GM12891 (cell line): ENCODE measurements at regions not wholly inside any gene's neighbourhood (a gene's known extent, or its start where the extent isn't known, plus 50 kb on each side); places are given as distances from the start of the nearest gene placed in this dataset.

ENCODE experiments used
- DNase-seq: peaks from one replicate; pipeline ENCODE4 v3.0.0; 2011; ENCODE audit warnings: low spot score; ENCODE audit not compliant: insufficient read length
- FAIRE-seq: peaks from 2 replicates; lab custom pipeline; 2011; peaks lifted over from hg19 to GRCh38; lab: Jason Lieb, UNC
- PAX5 ChIP-seq: IDR thresholded peaks from 2 replicates; pipeline ENCODE4 v1.6.1; 2011; ENCODE audit warnings: low read length, moderate library complexity, mild to moderate bottlenecking; ENCODE audit not compliant: insufficient read depth, severe bottlenecking
- POLR2A ChIP-seq: IDR thresholded peaks from 2 replicates; pipeline ENCODE4 v1.6.1; 2011; ENCODE audit warnings: low read depth, low read length, control low read depth
- POLR2AphosphoS5 ChIP-seq: IDR thresholded peaks from 2 replicates; pipeline ENCODE4 v1.6.1; 2011; ENCODE audit warnings: low read depth, low read length, control low read depth
- POU2F2 ChIP-seq: IDR thresholded peaks from 2 replicates; pipeline ENCODE4 v1.6.1; 2011; ENCODE audit warnings: low read depth, mild to moderate bottlenecking, control low read depth, low read length, moderate library complexity
- SPI1 ChIP-seq: IDR thresholded peaks from 2 replicates; pipeline ENCODE4 v1.6.1; 2011; ENCODE audit warnings: low read depth, low read length, control low read depth
- TAF1 ChIP-seq: IDR thresholded peaks from 2 replicates; pipeline ENCODE4 v1.6.1; 2011; ENCODE audit warnings: low read depth, low read length, control low read depth

GRCh38 chr2:66318009-66318561 is 116.8 kb upstream of the MEIS1 start:
- DNase-seq (no peak), FAIRE-seq (no peak)
- TF ChIP-seq POLR2A (no peak), TAF1 (no peak), POLR2AphosphoS5 (no peak), PAX5 (no peak), POU2F2 (no peak), SPI1 (no peak)

GRCh38 chr2:66317268-66317890 is 117.5 kb upstream of the MEIS1 start:
- TF ChIP-seq POLR2A (no peak), PAX5 (no peak), SPI1 (no peak), POU2F2 (no peak), TAF1 (no peak), POLR2AphosphoS5 (no peak)
- DNase-seq (no peak), FAIRE-seq (no peak)

GRCh38 chr2:66306483-66306882 is 128.4 kb upstream of the MEIS1 start:
- no peak for TF ChIP-seq POLR2AphosphoS5
- TF ChIP-seq POLR2A, result no peak
- no peak for TF ChIP-seq POU2F2
- no peak for TF ChIP-seq PAX5
- no peak for TF ChIP-seq SPI1
- no peak for TF ChIP-seq TAF1
- DNase-seq (no peak), FAIRE-seq (no peak)

GRCh38 chr2:66305718-66306117 is 129.2 kb upstream of the MEIS1 start:
- DNase-seq (no peak), FAIRE-seq (no peak)
- TF ChIP-seq TAF1 (no peak), POU2F2 (no peak)

- DNase-seq, result no peak
- FAIRE-seq, result no peak
- TF ChIP-seq POLR2AphosphoS5, result no peak
These were observed 131.5 kb upstream of the MEIS1 start for GRCh38 chr2:66303471-66303870.

GRCh38 chr2:66301767-66302140 is 133.2 kb upstream of the MEIS1 start:
- FAIRE-seq, result no peak

GRCh38 chr2:66301022-66301766 is 133.7 kb upstream of the MEIS1 start:
- FAIRE-seq (no peak), DNase-seq (no peak)
- TF ChIP-seq POLR2A, result no peak
- no peak for TF ChIP-seq TAF1
- TF ChIP-seq POU2F2, result no peak
- TF ChIP-seq POLR2AphosphoS5, result no peak

More at GRCh38 chr2:66301767-66302140, 133.2 kb upstream of the MEIS1 start:
- no peak for DNase-seq
- TF ChIP-seq PAX5 (no peak), POU2F2 (no peak), SPI1 (no peak)

GRCh38 chr2:66283787-66284186 is 151.1 kb upstream of the MEIS1 start:
- FAIRE-seq (no peak), DNase-seq (no peak)
- no peak for TF ChIP-seq TAF1
- no peak for TF ChIP-seq PAX5
- no peak for TF ChIP-seq SPI1

GRCh38 chr2:66281980-66282379 is 152.9 kb upstream of the MEIS1 start:
- no peak for FAIRE-seq
- no peak for DNase-seq
- TF ChIP-seq SPI1 (no peak), POLR2A (no peak), POLR2AphosphoS5 (no peak)

- DNase-seq (no peak), FAIRE-seq (no peak)
- TF ChIP-seq POLR2A, result no peak
- no peak for TF ChIP-seq SPI1
- TF ChIP-seq PAX5, result no peak
- TF ChIP-seq POU2F2, result no peak
- no peak for TF ChIP-seq TAF1
These were observed 155.9 kb upstream of the MEIS1 start for GRCh38 chr2:66279024-66279423.

- FAIRE-seq (no peak), DNase-seq (no peak)
These were observed 158.9 kb upstream of the MEIS1 start for GRCh38 chr2:66275984-66276383.

More at GRCh38 chr2:66275984-66276383, 158.9 kb upstream of the MEIS1 start:
- TF ChIP-seq POLR2AphosphoS5 (no peak), SPI1 (no peak), PAX5 (no peak), POU2F2 (no peak), TAF1 (no peak), POLR2A (no peak)
